GM12874 (cell line): ENCODE measurements at regions not wholly inside any gene's neighbourhood (a gene's known extent, or its start where the extent isn't known, plus 50 kb on each side); places are given as distances from the start of the nearest gene placed in this dataset.

Source experiments
- CTCF ChIP-seq: IDR thresholded peaks from 2 replicates; pipeline ENCODE4 v1.5.1; 2011; ENCODE audit warnings: low read depth, mild to moderate bottlenecking, control low read depth, low read length, moderate library complexity; ENCODE audit not compliant: insufficient read depth

DNA sequence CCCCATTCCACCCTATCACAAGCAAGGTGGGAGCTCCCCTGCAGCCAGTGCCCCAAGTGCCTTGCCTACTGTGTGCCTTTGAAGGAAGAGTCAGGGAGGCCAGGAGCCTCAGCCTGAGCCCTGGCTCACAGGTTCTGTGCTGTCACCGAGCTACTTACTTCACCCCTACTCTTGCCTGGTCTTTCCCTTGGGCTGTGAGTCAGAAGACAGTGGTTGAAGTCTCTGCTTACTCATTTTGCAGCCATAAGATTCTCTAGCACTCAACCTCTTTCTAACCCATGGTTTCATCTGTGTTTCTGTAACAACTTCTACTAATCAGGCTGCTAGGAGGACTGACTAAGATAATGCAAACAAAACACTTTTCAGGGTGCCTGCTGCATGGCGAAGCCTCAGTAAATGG, 114.5 kb downstream of the PLCE1 start:
- TF ChIP-seq CTCF: no peak

- no peak for TF ChIP-seq CTCF
Observed at GRCh38 chr10:94111367-94111766, 117.6 kb downstream of the PLCE1 start.

- no peak for TF ChIP-seq CTCF
Observed at GRCh38 chr10:94112321-94112720, 118.6 kb downstream of the PLCE1 start.

GRCh38 chr10:94115725-94116124, 122.0 kb downstream of the PLCE1 start:
- no peak for TF ChIP-seq CTCF

GRCh38 chr10:94116848-94117247, 123.1 kb downstream of the PLCE1 start:
- no peak for TF ChIP-seq CTCF

- no peak for TF ChIP-seq CTCF
Observed at GRCh38 chr10:94122211-94122610, 128.5 kb downstream of the PLCE1 start.

DNA sequence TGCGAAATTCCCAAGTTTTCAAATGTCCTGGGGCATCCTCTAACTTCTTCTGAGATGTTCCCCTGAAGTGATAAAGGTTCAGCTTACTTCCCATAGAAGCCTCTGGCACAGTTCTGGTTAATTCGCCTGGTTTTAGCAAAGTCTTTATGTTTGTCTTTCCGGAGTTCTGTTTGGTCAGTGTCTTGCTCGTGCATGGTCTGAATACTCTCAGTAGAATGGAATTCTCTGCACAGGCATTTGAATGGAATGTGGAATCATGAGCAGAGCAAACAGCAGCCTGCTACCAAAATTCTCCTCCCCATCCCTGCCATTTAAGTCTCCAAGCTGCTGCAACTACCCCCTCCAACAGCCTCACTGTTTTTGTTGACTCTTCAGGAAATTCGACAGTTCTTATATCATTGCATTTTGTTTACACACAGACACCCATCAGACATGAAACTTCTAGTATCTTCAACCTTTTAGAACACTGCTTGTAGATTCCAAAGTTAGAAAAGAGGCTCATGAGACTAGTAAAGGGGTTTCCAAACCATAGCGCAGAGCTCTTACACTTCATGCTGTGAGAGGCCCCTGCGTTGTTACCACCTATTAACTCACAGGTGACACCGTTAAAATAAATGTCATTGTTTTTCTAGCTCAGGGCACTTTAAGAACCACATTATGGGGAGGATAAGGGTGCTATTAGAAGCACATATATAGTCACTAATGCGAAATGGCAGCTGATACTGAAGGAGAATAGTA, 129.7 kb downstream of the PLCE1 start:
- no peak for TF ChIP-seq CTCF
